GM23338 (cell line): ENCODE measurements at regions not wholly inside any gene's neighbourhood (a gene's known extent, or its start where the extent isn't known, plus 50 kb on each side); places are given as distances from the start of the nearest gene placed in this dataset.

Experiments used
- ATAC-seq: fragments of 200-7000 bp; cut with Tn5 transposase; 3 replicates; pipeline ENCODE4 v1.9.1; 2020
- DNase-seq: peaks from one replicate; pipeline ENCODE4 v3.0.0-alpha.2; 2015; ENCODE audit warnings: low spot score
- H2AFZ ChIP-seq: fragments of 200-600 bp; sonication (generic); 2 replicates; pipeline ENCODE4 v1.8.0; 2016; ENCODE audit warnings: antibody characterized with exemption, mild to moderate bottlenecking, moderate library complexity
- H3F3A ChIP-seq: fragments of 200-600 bp; sonication (generic); replicated peaks from 2 replicates; pipeline ENCODE4 v1.8.0; 2017; ENCODE audit warnings: antibody characterized with exemption, mixed run types, low read depth
- H3K27ac ChIP-seq: fragments of 200-600 bp; sonication (generic); 2 replicates; pipeline ENCODE4 v1.6.1; 2016; ENCODE audit warnings: low read depth
- H3K27me3 ChIP-seq: fragments of 200-600 bp; sonication (generic); 2 replicates; pipeline ENCODE4 v1.8.0; 2016; ENCODE audit warnings: mild to moderate bottlenecking, mixed run types, moderate library complexity; ENCODE audit not compliant: insufficient read depth
- H3K36me3 ChIP-seq: fragments of 200-600 bp; sonication (generic); 2 replicates; pipeline ENCODE4 v1.8.0; 2016; ENCODE audit warnings: mild to moderate bottlenecking; ENCODE audit not compliant: insufficient read depth
- H3K4me1 ChIP-seq: fragments of 200-600 bp; sonication (generic); 2 replicates; pipeline ENCODE4 v1.8.0; 2016; ENCODE audit warnings: mild to moderate bottlenecking, moderate library complexity; ENCODE audit not compliant: insufficient read depth
- H3K4me2 ChIP-seq: fragments of 200-600 bp; sonication (generic); 2 replicates; pipeline ENCODE4 v1.7.1; 2017; ENCODE audit warnings: mixed run types
- H3K4me3 ChIP-seq: fragments of 200-600 bp; sonication (generic); 2 replicates; pipeline ENCODE4 v1.6.1; 2016; ENCODE audit warnings: mixed run types
- H3K79me2 ChIP-seq: fragments of 200-600 bp; sonication (generic); replicated peaks from 2 replicates; pipeline ENCODE4 v1.8.0; 2017; ENCODE audit warnings: mild to moderate bottlenecking; ENCODE audit not compliant: insufficient read depth
- H3K9me2 ChIP-seq: fragments of 200-600 bp; sonication (generic); 2 replicates; pipeline ENCODE4 v1.8.0; 2017; ENCODE audit not compliant: insufficient read depth
- H4K20me1 ChIP-seq: fragments of 200-600 bp; sonication (generic); replicated peaks from 2 replicates; pipeline ENCODE4 v1.8.0; 2017; ENCODE audit warnings: mild to moderate bottlenecking; ENCODE audit not compliant: insufficient read depth
- H3K27ac Mint-ChIP-seq: 2 replicates; pipeline ENCODE4 v1.8.0; 2020; ENCODE audit warnings: inconsistent platforms, mild to moderate bottlenecking, moderate library complexity, mixed read lengths
- H3K27me3 Mint-ChIP-seq: 3 replicates; pipeline ENCODE4 v1.8.0; 2022; ENCODE audit warnings: low read depth, mild to moderate bottlenecking, moderate library complexity, mixed read lengths, inconsistent platforms; ENCODE audit not compliant: insufficient read depth, poor library complexity
- H3K36me3 Mint-ChIP-seq: 3 replicates; pipeline ENCODE4 v1.8.0; 2021; ENCODE audit warnings: low read depth, mild to moderate bottlenecking, inconsistent platforms, moderate library complexity, mixed read lengths
- H3K4me1 Mint-ChIP-seq: 3 replicates; pipeline ENCODE4 v1.8.0; 2020; ENCODE audit warnings: mild to moderate bottlenecking, inconsistent platforms, mixed read lengths
- H3K4me3 Mint-ChIP-seq: 3 replicates; pipeline ENCODE4 v1.8.0; 2021; ENCODE audit warnings: moderate library complexity, mild to moderate bottlenecking, inconsistent platforms, mixed read lengths
- H3K9me3 Mint-ChIP-seq: 3 replicates; pipeline ENCODE4 v1.8.0; 2020; ENCODE audit warnings: moderate library complexity, mild to moderate bottlenecking, inconsistent platforms, mixed read lengths
- CREB1 ChIP-seq: fragments of 250-450 bp; sonication (Bioruptor Pico); IDR thresholded peaks from 2 replicates; pipeline ENCODE4 v1.5.0; 2020; ENCODE audit warnings: low read depth, mild to moderate bottlenecking, moderate library complexity
- CTCF ChIP-seq, 2 experiments: fragments of 200-600 bp in 1 of 2; sonication (generic) in 1 of 2; conservative IDR thresholded peaks; 2 replicates each; pipeline versions ENCODE4 v1.5.1 to v1.6.1; 2016 to 2017; ENCODE audit warnings: antibody characterized with exemption in 2 of 2, low read depth in 2 of 2, mild to moderate bottlenecking in 2 of 2, moderate library complexity in 1 of 2
- ETS1 ChIP-seq: IDR thresholded peaks from 2 replicates; pipeline ENCODE4 v1.6.1; 2016; ENCODE audit warnings: antibody characterized with exemption
- EZH2 ChIP-seq: fragments of 200-600 bp; sonication (generic); IDR thresholded peaks from one replicate; pipeline ENCODE4 v1.8.0; 2017; ENCODE audit warnings: antibody characterized with exemption, mild to moderate bottlenecking, low read depth; ENCODE audit not compliant: unreplicated experiment
- EZH2phosphoT487 ChIP-seq: fragments of 200-600 bp; sonication (generic); IDR thresholded peaks from one replicate; pipeline ENCODE4 v1.8.1; 2018; ENCODE audit warnings: antibody characterized with exemption; ENCODE audit not compliant: unreplicated experiment
- JUNB ChIP-seq: IDR thresholded peaks from one replicate; pipeline ENCODE4 v1.6.1; 2016; ENCODE audit warnings: antibody characterized with exemption; ENCODE audit not compliant: unreplicated experiment
- NANOG ChIP-seq: IDR thresholded peaks from 2 replicates; pipeline ENCODE4 v1.6.1; 2016; ENCODE audit warnings: antibody characterized with exemption, borderline replicate concordance
- POLR2AphosphoS5 ChIP-seq: IDR thresholded peaks from 2 replicates; pipeline ENCODE4 v1.6.1; 2016; ENCODE audit warnings: antibody characterized with exemption, low read depth
- REST ChIP-seq: IDR thresholded peaks from one replicate; pipeline ENCODE4 v1.6.1; 2018; ENCODE audit warnings: antibody characterized with exemption; ENCODE audit not compliant: unreplicated experiment
- STAT1 ChIP-seq: IDR thresholded peaks from one replicate; pipeline ENCODE4 v1.6.1; 2016; ENCODE audit warnings: antibody characterized with exemption; ENCODE audit not compliant: unreplicated experiment
- ZNF114 ChIP-seq: fragments of 250-450 bp; sonication (Bioruptor Pico); IDR thresholded peaks from 2 replicates; pipeline ENCODE4 v1.5.0; 2020; ENCODE audit warnings: mild to moderate bottlenecking, moderate library complexity
- ZNF331 ChIP-seq: fragments of 250-450 bp; sonication (Bioruptor Pico); IDR thresholded peaks from 2 replicates; pipeline ENCODE4 v1.5.0; 2020; ENCODE audit warnings: low read depth, mild to moderate bottlenecking, moderate library complexity
- ZNF462 ChIP-seq: fragments of 250-450 bp; sonication (Bioruptor Pico); IDR thresholded peaks from 2 replicates; pipeline ENCODE4 v1.5.0; 2020; ENCODE audit warnings: mild to moderate bottlenecking, moderate library complexity

GRCh38 chr18:22055466-22056238, 113.7 kb upstream of the GATA6 start:
- ATAC-seq (no peak), DNase-seq (no peak)
- Histone ChIP-seq H3K36me3 (no peaks in the 10 kb centered on the region), H3K27me3 (no peaks in the 10 kb centered on the region), H3K9me2 (no peaks in the 10 kb centered on the region; the same call in 1 of the 2 replicates), H3K4me1 (no peaks in the 10 kb centered on the region; the same call in 1 of the 2 replicates), H3K4me2 (no peak overlapping the region), H3F3A (no peaks in the 10 kb centered on the region), H3K4me3 (no peak overlapping the region), H4K20me1 (no peaks in the 10 kb centered on the region), H3K27ac (no peak overlapping the region), H2AFZ (no peak overlapping the region), H3K79me2 (no peaks in the 10 kb centered on the region)
- no peaks in the 10 kb centered on the region; the same call in 2 of the 3 replicates for H3K9me3 Mint-ChIP-seq
- H3K27me3 Mint-ChIP-seq: no peaks in the 10 kb centered on the region
- peaks cover 3% of the 10 kb centered on the region; the same call in 2 of the 3 replicates for H3K36me3 Mint-ChIP-seq
- no peak overlapping the region for H3K4me3 Mint-ChIP-seq
- no peak for TF ChIP-seq STAT1
- no peak for TF ChIP-seq EZH2
- TF ChIP-seq JUNB: no peak
- TF ChIP-seq REST: no peak
- TF ChIP-seq POLR2AphosphoS5: no peak
- no peak for TF ChIP-seq ZNF462 (CRISPR knock-in tag)
- TF ChIP-seq ZNF331: no peak
- TF ChIP-seq EZH2phosphoT487: no peak
- no peak for TF ChIP-seq ETS1
- no peak for TF ChIP-seq NANOG
- TF ChIP-seq ZNF114 (CRISPR knock-in tag): no peak
- no peak for TF ChIP-seq CREB1 (CRISPR knock-in tag)
- TF ChIP-seq CTCF (conservative IDR thresholded peaks at IDR 0.05; ENCODE audit: low read depth in 2 of 2): no peak
- H3K27ac Mint-ChIP-seq: no peak overlapping the region
- H3K4me1 Mint-ChIP-seq: no peaks in the 10 kb centered on the region; the same call in 2 of the 3 replicates
